ENCODE measurements at regions not wholly inside any gene's neighbourhood (a gene's known extent, or its start where the extent isn't known, plus 50 kb on each side); places are given as distances from the start of the nearest gene placed in this dataset.
A peak's percentile ranks its signal among the peaks of the same experiment; 100 is the strongest.
"Not testable (repeated sequence)": the region's sequence is repeated elsewhere in the genome, so short reads cannot be mapped to it uniquely, and the experiment has no call there.

- DNase-seq = peak; percentile 66
Observed at GRCh38 chr14:88985654-88986053, 161.2 kb downstream of the TTC8 start.

GRCh38 chr14:88986146-88986841, 161.8 kb downstream of the TTC8 start:
- peak; percentile 55 for DNase-seq

- DNase-seq = not testable (repeated sequence)
Observed at GRCh38 chr14:88986908-88987307, 162.5 kb downstream of the TTC8 start.

GRCh38 chr14:88987516-88987915, 163.1 kb downstream of the TTC8 start:
- DNase-seq = no peak

GRCh38 chr14:88989911-88990310, 165.5 kb downstream of the TTC8 start:
- DNase-seq = no peak

GRCh38 chr14:88990856-88991255, 166.4 kb downstream of the TTC8 start:
- no peak for DNase-seq

- no peak for DNase-seq
Observed at GRCh38 chr14:88992011-88992410, 167.6 kb downstream of the TTC8 start.

GRCh38 chr14:88993946-88994345, 169.5 kb downstream of the TTC8 start:
- DNase-seq = peak; percentile 23

- DNase-seq = no peak
Observed at GRCh38 chr14:88995437-88996198, 171.2 kb downstream of the TTC8 start.

GRCh38 chr14:88998027-88998426, 173.6 kb downstream of the TTC8 start:
- DNase-seq = no peak

GRCh38 chr14:88999137-88999536, 174.7 kb downstream of the TTC8 start:
- DNase-seq = no peak

- peak; percentile 71 for DNase-seq
Observed at GRCh38 chr14:89000007-89000942, 175.8 kb downstream of the TTC8 start.

GRCh38 chr14:89004166-89004565, 179.7 kb downstream of the TTC8 start:
- no peak for DNase-seq

GRCh38 chr14:89007906-89008305, 183.5 kb downstream of the TTC8 start:
- DNase-seq = no peak

GRCh38 chr14:89011355-89012281, 187.2 kb downstream of the TTC8 start:
- no peak for DNase-seq

GRCh38 chr14:89012282-89013097, 188.0 kb downstream of the TTC8 start:
- DNase-seq = no peak

- DNase-seq = peak; percentile 43
Observed at GRCh38 chr14:89013098-89013504, 188.7 kb downstream of the TTC8 start.

- peak; percentile 96 for DNase-seq
Observed at GRCh38 chr14:89013698-89014568, 189.5 kb downstream of the TTC8 start.

- no peak for DNase-seq
Observed at GRCh38 chr14:89014569-89014850, 190.1 kb downstream of the TTC8 start.

- peak; percentile 18 for DNase-seq
Observed at GRCh38 chr14:89015016-89015415, 190.6 kb downstream of the TTC8 start.
